ENCODE measurements at regions not wholly inside any gene's neighbourhood (a gene's known extent, or its start where the extent isn't known, plus 50 kb on each side); places are given as distances from the start of the nearest gene placed in this dataset.

- Histone ChIP-seq H3K9me3 (ENCODE audit: control insufficient read depth in 1 of 2, insufficient read depth in 1 of 2, low read length in 2 of 2) (no peaks in the 10 kb centered on the region), H3K4me1 (ENCODE audit: insufficient read depth, low read length) (no peaks in the 10 kb centered on the region), H3K36me3 (ENCODE audit: insufficient read depth, low read length) (no peaks in the 10 kb centered on the region), H3K27ac (ENCODE audit: low read depth in 1 of 2, low read length in 2 of 2) (no peak overlapping the region), H3K4me3 (ENCODE audit: low read length) (no peak overlapping the region), H3K27me3 (ENCODE audit: control insufficient read depth in 1 of 2, insufficient read depth in 2 of 2, low read length in 2 of 2) (no peaks in the 10 kb centered on the region)
- no peaks in the 10 kb centered on the region for H3K4me1 Mint-ChIP-seq (ENCODE audit: low read depth)
- ChIA-PET CTCF (no interaction called here), POLR2A (no interaction called here)
- intact Hi-C loops (cut with DNase I, micrococcal nuclease), result no loop called here
- DNase-seq (no peak), ATAC-seq (ENCODE audit: poor library complexity) (no peak)
- TF ChIP-seq, protein P1, sequence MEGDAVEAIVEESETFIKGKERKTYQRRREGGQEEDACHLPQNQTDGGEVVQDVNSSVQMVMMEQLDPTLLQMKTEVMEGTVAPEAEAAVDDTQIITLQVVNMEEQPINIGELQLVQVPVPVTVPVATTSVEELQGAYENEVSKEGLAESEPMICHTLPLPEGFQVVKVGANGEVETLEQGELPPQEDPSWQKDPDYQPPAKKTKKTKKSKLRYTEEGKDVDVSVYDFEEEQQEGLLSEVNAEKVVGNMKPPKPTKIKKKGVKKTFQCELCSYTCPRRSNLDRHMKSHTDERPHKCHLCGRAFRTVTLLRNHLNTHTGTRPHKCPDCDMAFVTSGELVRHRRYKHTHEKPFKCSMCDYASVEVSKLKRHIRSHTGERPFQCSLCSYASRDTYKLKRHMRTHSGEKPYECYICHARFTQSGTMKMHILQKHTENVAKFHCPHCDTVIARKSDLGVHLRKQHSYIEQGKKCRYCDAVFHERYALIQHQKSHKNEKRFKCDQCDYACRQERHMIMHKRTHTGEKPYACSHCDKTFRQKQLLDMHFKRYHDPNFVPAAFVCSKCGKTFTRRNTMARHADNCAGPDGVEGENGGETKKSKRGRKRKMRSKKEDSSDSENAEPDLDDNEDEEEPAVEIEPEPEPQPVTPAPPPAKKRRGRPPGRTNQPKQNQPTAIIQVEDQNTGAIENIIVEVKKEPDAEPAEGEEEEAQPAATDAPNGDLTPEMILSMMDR (IDR thresholded peaks at IDR 0.05), result no peak
- no peaks in the 10 kb centered on the region for H3K9me3 Mint-ChIP-seq
- no peaks in the 10 kb centered on the region for H3K36me3 Mint-ChIP-seq (ENCODE audit: low read depth)
- peaks cover 4% of the 10 kb centered on the region for H3K27me3 Mint-ChIP-seq
- H3K27ac Mint-ChIP-seq, result no peak overlapping the region
- no peak overlapping the region for H3K4me3 Mint-ChIP-seq
These were observed 182.9 kb upstream of the NFIA start for GRCh38 chr1:60899464-60899863.

- H3K9me3 Mint-ChIP-seq, result no peaks in the 10 kb centered on the region
- H3K4me1 Mint-ChIP-seq (ENCODE audit: low read depth), result no peaks in the 10 kb centered on the region
- DNase-seq, result no peak
- TF ChIP-seq, protein P1 (IDR thresholded peaks at IDR 0.05), result no peak
- no peaks in the 10 kb centered on the region for H3K36me3 Mint-ChIP-seq (ENCODE audit: low read depth)
- ATAC-seq (ENCODE audit: poor library complexity), result no peak
- no peak overlapping the region for H3K4me3 Mint-ChIP-seq
- Histone ChIP-seq H3K4me1 (ENCODE audit: insufficient read depth, low read length) (no peaks in the 10 kb centered on the region), H3K27me3 (ENCODE audit: control insufficient read depth in 1 of 2, insufficient read depth in 2 of 2, low read length in 2 of 2) (no peaks in the 10 kb centered on the region), H3K36me3 (ENCODE audit: insufficient read depth, low read length) (no peaks in the 10 kb centered on the region), H3K27ac (ENCODE audit: low read depth in 1 of 2, low read length in 2 of 2) (no peak overlapping the region), H3K4me3 (ENCODE audit: low read length) (no peak overlapping the region), H3K9me3 (ENCODE audit: control insufficient read depth in 1 of 2, insufficient read depth in 1 of 2, low read length in 2 of 2) (no peaks in the 10 kb centered on the region)
- peaks cover 4% of the 10 kb centered on the region for H3K27me3 Mint-ChIP-seq
- H3K27ac Mint-ChIP-seq, result no peak overlapping the region
- intact Hi-C loops (cut with DNase I, micrococcal nuclease), result no loop called here
- CTCF ChIA-PET, result no interaction called here
- POLR2A ChIA-PET, result no interaction called here
These were observed 183.4 kb upstream of the NFIA start for GRCh38 chr1:60898987-60899386.

GRCh38 chr1:60898413-60898812 lies 183.9 kb upstream of the NFIA start:
- TF ChIP-seq, protein P1 (IDR thresholded peaks at IDR 0.05), result no peak
- intact Hi-C loops (cut with DNase I, micrococcal nuclease), result no loop called here
- CTCF ChIA-PET, result no interaction called here

More at GRCh38 chr1:60898413-60898812, 183.9 kb upstream of the NFIA start:
- ATAC-seq (ENCODE audit: poor library complexity) (no peak), DNase-seq (no peak)
- Histone ChIP-seq H3K9me3 (ENCODE audit: control insufficient read depth in 1 of 2, insufficient read depth in 1 of 2, low read length in 2 of 2) (no peaks in the 10 kb centered on the region), H3K36me3 (ENCODE audit: insufficient read depth, low read length) (no peaks in the 10 kb centered on the region), H3K27ac (ENCODE audit: low read depth in 1 of 2, low read length in 2 of 2) (no peak overlapping the region), H3K4me1 (ENCODE audit: insufficient read depth, low read length) (no peaks in the 10 kb centered on the region), H3K27me3 (ENCODE audit: control insufficient read depth in 1 of 2, insufficient read depth in 2 of 2, low read length in 2 of 2) (no peaks in the 10 kb centered on the region), H3K4me3 (ENCODE audit: low read length) (no peak overlapping the region)
- no peaks in the 10 kb centered on the region for H3K36me3 Mint-ChIP-seq (ENCODE audit: low read depth)
- H3K9me3 Mint-ChIP-seq, result no peaks in the 10 kb centered on the region
- POLR2A ChIA-PET, result no interaction called here
- H3K27ac Mint-ChIP-seq, result no peak overlapping the region
- H3K27me3 Mint-ChIP-seq, result peaks cover 4% of the 10 kb centered on the region
- no peaks in the 10 kb centered on the region for H3K4me1 Mint-ChIP-seq (ENCODE audit: low read depth)
- H3K4me3 Mint-ChIP-seq, result no peak overlapping the region

Measured in CD4-positive, alpha-beta T cell (primary cell).